Fibroblast of upper back skin (primary cell): ENCODE measurements at regions not wholly inside any gene's neighbourhood (a gene's known extent, or its start where the extent isn't known, plus 50 kb on each side); places are given as distances from the start of the nearest gene placed in this dataset.

Source experiments
- DNase-seq: peaks from one replicate; pipeline ENCODE4 v3.0.0-alpha.2; 2013

GRCh38 chr3:40705663-40706062 lies 180.9 kb downstream of the ZNF621 start:
- DNase-seq: no peak

- no peak for DNase-seq
Observed at GRCh38 chr3:40713306-40713705, 188.5 kb downstream of the ZNF621 start.

DNA sequence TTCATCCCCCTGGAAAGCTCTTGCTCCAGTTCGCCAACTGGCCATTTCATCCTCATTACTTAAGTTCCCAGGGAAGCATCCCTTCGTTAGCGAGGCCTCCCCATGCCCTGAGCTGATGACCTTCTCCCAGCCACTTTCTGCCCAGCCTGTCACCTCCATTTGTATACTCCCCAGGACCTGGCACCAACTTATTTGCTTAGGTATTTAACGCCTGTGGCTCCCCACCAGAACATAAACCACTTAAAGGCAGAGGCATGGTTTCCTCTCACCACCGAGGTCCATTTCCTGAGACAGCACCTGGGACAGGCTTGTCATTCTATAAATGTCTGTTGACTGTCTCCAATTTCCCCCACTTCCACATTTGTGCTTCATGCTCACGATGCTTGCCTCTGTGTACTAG lies 189.0 kb downstream of the ZNF621 start:
- DNase-seq: no peak

- DNase-seq: no peak
Observed at GRCh38 chr3:40714771-40715345, 190.1 kb downstream of the ZNF621 start.

GRCh38 chr3:40715551-40715950 lies 190.8 kb downstream of the ZNF621 start:
- no peak for DNase-seq

DNA sequence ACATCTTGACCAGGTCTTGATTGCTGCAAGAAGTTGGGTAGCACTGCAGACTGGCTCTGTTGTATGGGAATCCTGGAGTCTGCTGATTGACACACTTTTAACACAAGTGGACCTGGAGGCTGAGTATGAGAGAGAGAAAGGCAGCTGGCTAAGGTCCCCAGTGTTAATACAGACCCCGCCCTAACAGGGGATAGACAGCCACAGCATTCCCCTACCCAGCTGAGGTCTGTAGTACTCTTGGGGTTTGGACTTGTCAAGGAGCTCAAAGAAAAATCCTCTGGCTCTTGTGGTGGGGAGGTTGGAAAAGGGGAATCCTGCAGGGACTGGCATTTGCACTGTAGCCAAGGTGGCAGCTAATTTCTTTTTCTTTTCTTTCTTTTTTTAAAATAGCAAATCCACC lies 192.7 kb downstream of the ZNF621 start:
- no peak for DNase-seq

GRCh38 chr3:40718209-40718608 lies 193.4 kb downstream of the ZNF621 start:
- DNase-seq: no peak

- DNase-seq: no peak
Observed at GRCh38 chr3:40718681-40719080, 193.9 kb downstream of the ZNF621 start.

DNA sequence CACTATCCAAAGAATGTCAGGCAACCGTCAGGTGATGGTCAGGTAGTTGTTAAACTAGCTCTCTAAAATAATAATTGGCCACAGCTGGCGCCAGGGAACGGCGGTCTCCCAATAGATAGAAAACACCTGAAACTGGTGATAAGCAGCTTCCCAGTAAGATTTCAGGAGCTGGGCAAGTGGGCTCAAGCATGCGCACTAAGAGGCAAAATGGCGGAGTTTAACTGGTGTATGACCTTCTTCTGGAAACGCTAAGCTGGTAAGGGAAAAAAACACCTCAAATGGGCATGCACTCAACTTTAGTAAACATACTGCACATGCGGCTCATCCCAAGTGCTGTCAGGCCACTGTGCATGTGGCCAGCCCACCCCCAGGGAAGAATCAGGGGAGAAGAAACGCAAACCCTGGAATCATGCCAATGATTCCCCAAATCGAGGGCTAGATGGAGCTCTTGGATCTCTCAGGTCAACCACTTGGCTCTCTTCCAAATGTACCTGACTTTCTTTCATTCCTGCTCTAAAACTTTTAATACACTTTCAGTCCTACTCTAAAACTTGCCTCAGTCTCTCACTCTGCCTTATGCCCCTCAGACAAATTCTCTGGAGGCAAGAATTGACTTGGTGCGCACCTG lies 195.0 kb downstream of the ZNF621 start:
- DNase-seq: peak; percentile 11

- DNase-seq: no peak
Observed at GRCh38 chr3:40720341-40720740, 195.6 kb downstream of the ZNF621 start.

DNA sequence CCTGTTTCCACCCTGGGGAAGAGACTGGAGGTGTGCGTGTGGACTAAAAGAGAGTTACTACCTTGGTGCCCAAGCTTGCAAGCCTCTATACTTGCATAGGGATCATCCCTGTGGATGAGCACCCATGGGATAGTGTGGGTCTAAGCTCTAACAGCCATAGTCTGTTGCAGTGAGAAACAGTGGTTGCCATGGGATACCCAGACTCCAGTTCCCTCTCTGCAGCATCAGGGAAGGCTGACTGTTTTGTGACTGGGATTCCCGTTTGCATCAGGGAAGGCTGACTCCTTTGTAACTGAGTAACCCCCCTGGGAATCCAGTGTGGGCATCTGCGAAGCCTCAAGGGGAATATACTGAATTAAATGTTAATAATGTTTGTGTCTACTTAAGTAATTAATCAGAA lies 196.1 kb downstream of the ZNF621 start:
- DNase-seq: no peak

DNA sequence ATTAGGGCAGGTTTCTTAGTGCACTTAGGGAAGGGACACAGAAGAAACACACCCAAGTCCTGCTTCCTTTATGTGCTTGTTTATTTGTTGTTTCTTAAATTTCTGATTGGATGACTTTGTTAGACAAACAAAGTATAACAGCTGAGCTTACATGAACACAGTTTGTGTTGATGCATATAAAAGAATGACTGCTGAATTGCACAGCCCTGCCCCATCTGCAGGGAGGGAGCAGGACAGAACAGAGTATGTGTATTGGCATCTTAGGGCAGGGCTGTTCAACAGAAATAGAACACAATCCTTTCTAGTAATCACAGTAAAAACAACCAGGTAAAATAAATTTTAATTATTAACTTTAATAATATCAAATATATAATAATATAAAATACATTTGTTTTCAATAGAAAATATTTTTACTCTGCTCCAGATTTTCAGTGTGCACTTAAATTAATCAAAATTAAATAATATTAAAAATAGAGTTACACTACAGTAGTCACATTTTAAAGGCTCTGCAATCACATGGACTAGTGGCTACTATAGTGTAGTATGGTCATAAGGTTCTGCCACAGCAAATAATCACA lies 198.4 kb downstream of the ZNF621 start:
- DNase-seq: no peak

DNA sequence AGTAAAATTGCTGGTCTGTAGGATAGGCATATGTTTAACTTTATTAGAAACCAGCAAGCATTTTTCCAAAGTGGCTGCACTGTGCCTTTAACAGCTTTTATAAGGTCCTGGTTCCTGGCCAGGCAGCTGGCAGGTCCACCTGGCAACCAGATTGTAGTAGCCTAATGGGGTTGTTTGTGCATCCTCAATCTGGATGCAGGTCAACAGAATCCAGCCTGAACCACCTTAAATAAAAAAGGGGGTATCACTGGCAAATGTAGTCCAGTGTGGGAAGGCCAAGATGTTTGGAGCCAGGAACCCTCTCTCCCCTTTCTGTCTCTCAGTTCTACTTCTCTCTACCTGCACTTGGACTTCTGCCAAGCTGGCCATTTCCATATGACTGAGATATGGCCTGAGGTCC lies 200.3 kb downstream of the ZNF621 start:
- no peak for DNase-seq

DNA sequence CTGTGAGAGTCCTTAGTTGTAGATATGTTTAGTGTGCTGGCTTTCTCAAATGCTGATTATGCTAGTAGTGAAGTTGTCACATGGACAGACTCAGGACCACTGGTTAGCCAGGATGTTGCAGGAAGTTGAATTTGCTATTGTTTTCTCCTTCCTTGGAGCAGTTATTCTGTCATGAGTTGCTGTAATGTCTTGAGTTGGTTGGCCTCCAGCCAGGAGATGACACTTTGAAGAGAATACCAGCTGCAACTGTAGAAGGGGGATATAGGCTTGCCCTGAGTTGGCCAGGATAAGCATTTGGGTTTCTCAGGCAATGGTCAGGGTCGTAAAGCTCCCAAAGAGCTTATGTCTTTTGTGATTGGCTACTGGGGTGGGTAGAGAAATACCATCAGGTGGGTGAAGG lies 206.7 kb downstream of the ZNF621 start:
- no peak for DNase-seq

DNA sequence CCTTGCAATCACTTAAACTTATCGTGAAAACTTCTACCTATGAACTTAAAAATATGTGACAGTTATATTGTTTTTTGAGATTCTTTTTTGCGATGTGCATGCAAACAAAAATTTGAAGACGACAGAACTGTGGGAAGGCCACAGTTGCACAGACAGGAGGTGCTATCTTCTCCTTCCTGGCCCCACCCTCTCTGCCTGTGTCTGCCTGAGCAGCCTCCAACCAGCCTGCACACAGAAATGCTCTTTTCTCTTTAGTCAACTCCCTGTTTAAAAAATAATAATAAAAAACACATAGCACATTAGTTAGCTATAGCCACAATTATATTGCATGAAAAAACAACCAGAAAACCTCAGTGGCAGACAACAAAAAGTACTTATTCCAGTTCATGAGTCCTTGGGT lies 212.2 kb downstream of the ZNF621 start:
- DNase-seq: no peak

GRCh38 chr3:40737343-40737742 lies 212.6 kb downstream of the ZNF621 start:
- DNase-seq: no peak

- no peak for DNase-seq
Observed at GRCh38 chr3:40739971-40740370, 215.2 kb downstream of the ZNF621 start.

DNA sequence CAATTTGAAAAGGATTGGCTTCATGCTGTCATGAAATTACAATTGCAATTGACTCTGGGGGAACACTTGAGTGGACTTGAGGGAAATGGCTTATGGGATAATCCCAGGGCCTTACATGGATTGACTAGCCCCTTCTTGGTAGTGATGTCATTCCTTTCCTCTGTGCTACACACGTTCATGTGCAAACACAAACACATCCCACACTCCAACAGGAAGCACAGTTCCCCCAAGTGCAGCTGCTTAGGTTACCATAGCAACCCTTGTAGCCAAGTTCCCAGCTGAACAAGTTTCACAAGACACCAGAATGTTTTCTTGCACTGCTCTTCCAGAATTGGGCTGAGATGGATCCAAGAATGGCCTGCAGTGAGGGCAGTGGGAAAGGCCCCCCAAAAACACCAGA lies 217.0 kb downstream of the ZNF621 start:
- peak; percentile 19 for DNase-seq

DNA sequence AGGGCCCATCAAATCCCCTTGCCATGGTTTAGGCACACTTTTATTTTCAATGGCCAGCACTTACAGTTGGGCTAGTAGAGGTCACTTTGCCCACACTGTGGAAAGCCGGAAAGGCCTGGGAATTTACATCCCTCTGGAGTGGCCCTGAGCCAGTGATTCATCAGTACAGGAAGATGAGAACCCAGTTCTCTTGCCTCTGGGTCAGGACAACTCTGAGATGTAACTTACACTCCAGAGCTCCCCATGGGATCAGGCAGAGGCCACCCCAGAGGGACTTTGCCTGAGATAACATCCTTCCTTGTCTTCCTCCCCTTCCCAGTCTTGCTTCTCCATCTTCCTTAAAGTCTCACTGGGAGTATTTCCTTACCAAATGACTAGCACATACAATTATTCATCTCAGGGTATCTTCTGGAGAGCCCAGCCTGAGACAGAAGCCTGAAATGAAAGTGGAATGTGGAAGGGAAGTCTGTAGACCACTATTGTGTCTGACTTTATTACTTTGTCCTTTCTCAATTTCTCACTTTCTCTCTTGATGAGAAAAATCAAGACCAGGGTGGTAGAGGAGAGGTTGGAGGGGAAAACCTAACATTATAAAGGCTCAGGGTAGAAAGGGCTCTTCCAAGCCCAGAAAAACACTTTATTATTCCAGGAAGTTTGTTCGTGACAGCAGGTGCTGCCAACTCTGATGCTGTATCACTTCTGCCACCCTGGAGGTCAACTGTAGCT lies 220.8 kb downstream of the ZNF621 start:
- DNase-seq: no peak

GRCh38 chr3:40751666-40752065 lies 226.9 kb downstream of the ZNF621 start:
- no peak for DNase-seq

GRCh38 chr3:40752492-40752891 lies 227.7 kb downstream of the ZNF621 start:
- no peak for DNase-seq

- no peak for DNase-seq
Observed at GRCh38 chr3:40753291-40753770, 228.6 kb downstream of the ZNF621 start.

- no peak for DNase-seq
Observed at GRCh38 chr3:40753951-40754350, 229.2 kb downstream of the ZNF621 start.

GRCh38 chr3:40754994-40755393 lies 230.2 kb downstream of the ZNF621 start:
- DNase-seq: no peak
